RWPE1 (cell line): ENCODE measurements at regions not wholly inside any gene's neighbourhood (a gene's known extent, or its start where the extent isn't known, plus 50 kb on each side); places are given as distances from the start of the nearest gene placed in this dataset.

Source experiments
- CTCF ChIA-PET: fragments of 350-600 bp; sonication (Branson Sonifier 250); formaldehyde crosslinking; extraction: SDS; loops from one replicate; lab custom pipeline; 2021; lab: Yijun Ruan, JAX
- POLR2A ChIA-PET: fragments of 400-600 bp; formaldehyde crosslinking; extraction: SDS; loops from one replicate; lab custom pipeline; 2020; ENCODE audit warnings: antibody characterized with exemption; ENCODE audit not compliant: low non-redundant PET; lab: Yijun Ruan, JAX
- DNase-seq: peaks from one replicate; pipeline ENCODE4 v3.0.0; 2012; ENCODE audit warnings: low spot score
- H3K27ac ChIP-seq: fragments of 450-650 bp; 2 replicates; pipeline ENCODE4 v1.5.1; 2017
- TF ChIP-seq, protein P1 (sequence below): fragments of 450-650 bp; conservative IDR thresholded peaks from 2 replicates; pipeline ENCODE4 v1.5.1; 2017; ENCODE audit warnings: low read depth, mild to moderate bottlenecking

DNA sequence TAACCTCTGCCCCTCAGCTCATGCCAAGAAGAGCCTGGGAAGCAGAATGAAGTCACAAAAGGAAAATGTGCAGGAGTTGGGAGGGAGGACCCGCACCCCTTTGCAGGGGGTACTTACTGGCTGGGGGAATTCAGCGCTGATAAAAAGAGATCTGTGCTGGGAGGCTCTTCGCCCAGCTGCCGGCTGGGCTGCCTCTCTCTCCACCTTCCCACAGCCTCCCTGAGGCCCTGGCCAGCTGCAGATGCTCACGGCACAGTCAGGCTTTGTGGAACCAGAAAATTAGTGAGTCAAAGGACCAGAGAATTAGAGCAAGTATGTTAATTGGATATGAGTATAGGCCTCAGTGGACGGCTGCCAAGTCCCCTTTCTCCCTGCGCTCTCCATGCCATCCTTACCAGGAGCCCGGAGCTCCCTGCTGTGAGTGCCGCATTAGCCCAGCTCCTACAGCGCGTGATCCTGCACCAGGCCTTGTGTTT lies 181.7 kb upstream of the SH3BP4 start:
- DNase-seq = no peak
- no peak overlapping the region for H3K27ac ChIP-seq
- TF ChIP-seq, protein P1, sequence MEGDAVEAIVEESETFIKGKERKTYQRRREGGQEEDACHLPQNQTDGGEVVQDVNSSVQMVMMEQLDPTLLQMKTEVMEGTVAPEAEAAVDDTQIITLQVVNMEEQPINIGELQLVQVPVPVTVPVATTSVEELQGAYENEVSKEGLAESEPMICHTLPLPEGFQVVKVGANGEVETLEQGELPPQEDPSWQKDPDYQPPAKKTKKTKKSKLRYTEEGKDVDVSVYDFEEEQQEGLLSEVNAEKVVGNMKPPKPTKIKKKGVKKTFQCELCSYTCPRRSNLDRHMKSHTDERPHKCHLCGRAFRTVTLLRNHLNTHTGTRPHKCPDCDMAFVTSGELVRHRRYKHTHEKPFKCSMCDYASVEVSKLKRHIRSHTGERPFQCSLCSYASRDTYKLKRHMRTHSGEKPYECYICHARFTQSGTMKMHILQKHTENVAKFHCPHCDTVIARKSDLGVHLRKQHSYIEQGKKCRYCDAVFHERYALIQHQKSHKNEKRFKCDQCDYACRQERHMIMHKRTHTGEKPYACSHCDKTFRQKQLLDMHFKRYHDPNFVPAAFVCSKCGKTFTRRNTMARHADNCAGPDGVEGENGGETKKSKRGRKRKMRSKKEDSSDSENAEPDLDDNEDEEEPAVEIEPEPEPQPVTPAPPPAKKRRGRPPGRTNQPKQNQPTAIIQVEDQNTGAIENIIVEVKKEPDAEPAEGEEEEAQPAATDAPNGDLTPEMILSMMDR = no peak
- POLR2A ChIA-PET = no interaction called here
- CTCF ChIA-PET = no interaction called here

DNA sequence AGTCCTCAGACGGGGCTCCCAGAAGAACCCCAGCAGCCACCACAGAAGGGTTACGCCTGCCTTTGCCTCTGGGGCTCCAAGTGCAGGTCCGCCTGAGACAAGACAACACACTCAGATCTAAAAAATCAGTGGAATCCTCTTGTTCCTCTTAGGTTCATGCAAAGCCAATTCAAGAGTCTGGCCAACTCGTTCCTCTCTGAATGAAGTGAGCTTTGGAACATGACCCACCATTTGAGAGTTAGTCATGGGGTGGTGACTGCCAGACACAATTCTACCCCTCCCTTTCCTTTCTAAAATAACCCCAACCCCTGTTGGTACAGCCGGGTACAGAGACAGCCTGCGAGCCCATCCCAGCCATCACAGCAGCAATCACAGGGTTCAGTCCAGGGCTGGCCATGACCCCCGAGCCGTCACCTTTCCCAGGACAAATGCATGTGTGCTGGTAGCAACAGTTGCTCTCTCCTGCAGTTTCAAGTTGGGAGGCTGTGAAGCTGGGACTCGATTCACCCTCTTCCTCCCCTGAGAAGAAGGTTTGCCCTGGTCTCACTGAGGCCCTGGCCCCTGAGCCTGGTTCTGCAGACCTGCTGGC lies 183.1 kb upstream of the SH3BP4 start:
- TF ChIP-seq, protein P1 = no peak
- no peak overlapping the region for H3K27ac ChIP-seq
- no peak for DNase-seq
- ChIA-PET CTCF (no interaction called here), POLR2A (no interaction called here)

DNA sequence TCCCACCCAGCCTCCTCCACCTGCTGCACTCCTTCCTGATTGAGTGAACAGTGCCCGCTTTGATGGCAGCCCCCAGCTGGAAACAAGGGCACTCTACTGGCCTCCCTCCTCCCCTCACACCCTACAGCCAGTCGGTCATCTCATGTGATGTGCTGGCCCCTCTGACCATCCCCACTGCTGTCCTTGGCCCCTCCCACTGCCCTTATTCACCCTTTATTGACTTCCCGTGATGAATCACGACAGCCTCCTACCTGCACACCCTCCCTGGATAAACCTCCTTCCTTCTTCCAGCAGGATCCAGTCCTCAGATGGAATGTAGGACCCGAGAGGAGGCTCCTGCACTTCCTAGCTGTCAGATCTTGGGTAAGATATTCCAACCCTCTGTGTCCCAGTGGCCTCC lies 186.5 kb upstream of the SH3BP4 start:
- ChIA-PET POLR2A (no interaction called here), CTCF (no interaction called here)
- H3K27ac ChIP-seq = no peak overlapping the region
- TF ChIP-seq, protein P1 = no peak
- no peak for DNase-seq

DNA sequence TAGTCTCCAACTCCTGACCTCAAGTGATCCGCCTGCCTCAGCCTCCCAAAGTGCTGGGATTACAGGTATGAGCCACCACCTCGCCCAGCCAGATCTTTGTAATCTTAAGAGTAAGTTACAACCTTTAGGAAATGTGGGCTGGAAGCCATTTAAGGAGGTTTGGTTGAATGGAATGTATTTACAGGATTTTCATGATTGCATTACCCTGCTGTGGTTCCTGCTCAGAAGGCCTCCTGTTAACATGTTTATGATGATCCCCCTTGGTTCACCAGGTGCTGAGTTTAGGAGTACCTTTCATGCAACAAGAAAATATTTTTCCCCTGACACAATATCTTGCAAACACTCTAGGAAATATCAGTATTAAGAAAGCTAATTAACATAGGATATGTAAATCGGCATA lies 187.4 kb upstream of the SH3BP4 start:
- H3K27ac ChIP-seq = no peak overlapping the region
- TF ChIP-seq, protein P1 = no peak
- no peak for DNase-seq
- POLR2A ChIA-PET = no interaction called here
- CTCF ChIA-PET = no interaction called here

DNA sequence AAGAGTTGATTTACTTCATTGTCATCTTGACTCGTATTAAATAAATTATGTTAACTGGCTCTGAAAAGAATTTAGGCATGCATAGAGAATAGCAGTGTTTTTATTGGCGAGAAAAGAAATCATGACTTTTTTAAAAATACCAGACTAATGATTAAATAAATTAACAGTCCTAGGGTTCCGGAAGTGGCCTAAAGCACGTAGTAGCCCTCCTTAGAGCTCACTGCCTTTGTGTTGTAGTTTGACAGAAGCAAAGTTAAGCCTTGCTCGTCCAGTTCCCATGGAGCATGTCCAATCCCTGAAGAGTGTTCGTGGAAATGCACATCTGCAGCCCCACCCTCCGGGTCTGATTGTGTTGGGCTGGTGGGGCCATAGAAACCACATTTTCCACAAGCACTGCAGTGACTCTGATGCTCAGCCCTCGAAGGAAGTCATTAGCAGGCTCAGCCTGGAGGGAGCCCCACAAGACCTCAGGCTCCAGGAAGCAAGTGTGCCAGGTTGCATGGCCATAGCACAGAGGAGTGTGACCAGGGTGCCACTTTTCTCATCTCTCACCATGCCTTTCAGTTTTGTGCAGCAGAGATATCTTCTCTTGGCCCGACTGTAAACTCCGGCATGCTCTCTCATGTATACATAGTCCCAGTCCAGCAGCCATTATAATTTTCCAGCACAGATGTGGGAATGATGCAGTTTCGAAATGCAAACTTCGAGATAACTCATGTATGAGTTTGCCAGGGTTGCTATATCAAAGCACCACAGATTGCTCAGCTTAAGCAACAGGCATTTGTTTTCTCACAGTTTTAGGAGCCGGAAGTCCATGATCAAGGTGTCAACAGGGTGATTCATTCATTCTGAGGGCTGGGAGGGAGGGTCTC lies 188.6 kb upstream of the SH3BP4 start:
- ChIA-PET CTCF (interaction anchor here (0.6 kb wide), 2 partner anchors 27 to 396 kb away, joined by 3 to 4 read pairs; no protein-coding TSS in a partner anchor), POLR2A (no interaction called here)
- TF ChIP-seq, protein P1 = no peak
- DNase-seq = no peak
- H3K27ac ChIP-seq = no peak overlapping the region

DNA sequence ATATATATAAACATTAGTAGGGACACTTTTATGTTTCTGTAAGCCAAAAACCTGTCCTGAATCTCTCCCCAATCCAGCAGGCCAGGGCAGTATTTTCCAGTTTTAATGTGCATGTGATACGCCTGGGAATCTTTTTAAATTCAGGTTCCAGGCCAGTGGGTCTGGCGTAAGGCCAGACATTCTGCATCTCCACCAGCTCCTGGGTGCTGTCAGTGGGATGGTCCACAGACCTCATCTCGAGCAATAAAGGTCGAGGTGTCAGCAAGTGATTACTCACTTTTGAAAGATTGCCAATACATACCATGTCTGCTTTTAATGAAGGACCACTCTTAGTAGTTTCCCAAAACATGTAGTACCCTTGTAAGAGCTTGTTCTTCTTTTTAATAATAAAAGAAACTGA lies 189.9 kb upstream of the SH3BP4 start:
- ChIA-PET CTCF (interaction anchor here (0.6 kb wide), 1 partner anchor 86 kb away, joined by 3 read pairs; no protein-coding TSS in a partner anchor), POLR2A (interaction anchor here (0.6 kb wide), 1 partner anchor 31 kb away, joined by 4 read pairs; no protein-coding TSS in a partner anchor)
- DNase-seq = no peak
- TF ChIP-seq, protein P1 = no peak
- H3K27ac ChIP-seq = no peak overlapping the region
